ENCODE measurements at regions not wholly inside any gene's neighbourhood (a gene's known extent, or its start where the extent isn't known, plus 50 kb on each side); places are given as distances from the start of the nearest gene placed in this dataset.

DNA sequence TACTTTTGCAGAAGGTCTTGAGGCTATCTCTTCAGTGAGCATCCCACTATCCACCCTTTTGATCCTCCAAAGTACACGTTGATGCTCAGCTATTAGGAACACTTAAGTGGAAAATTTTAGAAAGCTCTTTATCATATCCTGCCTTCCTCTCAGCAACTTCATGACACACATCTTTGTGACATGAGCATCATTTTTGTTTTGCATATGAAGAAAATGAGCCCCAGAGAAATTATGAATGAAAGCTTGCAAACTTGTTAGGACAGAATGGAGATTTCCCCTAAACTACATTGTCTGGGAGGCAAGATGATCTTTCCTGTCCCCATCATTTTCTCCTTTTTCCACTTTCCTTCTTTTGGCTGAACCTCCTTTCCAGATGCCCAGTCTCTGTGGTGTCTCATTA is 239.4 kb upstream of the PIK3R1 start:
- TF ChIP-seq EZH2phosphoT487 (IDR thresholded peaks at IDR 0.05) (no peak), EZH2 (IDR thresholded peaks at IDR 0.05) (no peak)

Measured in neural progenitor cell (in vitro differentiated cells).